Spleen (tissue), 11 donors: ENCODE measurements at regions not wholly inside any gene's neighbourhood (a gene's known extent, or its start where the extent isn't known, plus 50 kb on each side); places are given as distances from the start of the nearest gene placed in this dataset.

Experiments used
- DNase-seq: peaks from one replicate; pipeline ENCODE4 v3.0.0-alpha.2; 2020
- H3K27ac ChIP-seq, 8 donors: fragments of 200-600 bp; sonication (generic) in 7 of 8; 1 replicate in 4 of 8; 2 replicates in 4 of 8; pipeline versions ENCODE4 v1.5.0 to v1.8.0; 2016 to 2021; ENCODE audit warnings: inconsistent platforms in 4 of 8, mild to moderate bottlenecking in 4 of 8, moderate library complexity in 1 of 8
- H3K27me3 ChIP-seq, 7 donors: fragments of 200-600 bp; sonication (generic) in 6 of 7; replicated peaks in 1 of 7; 1 replicate in 4 of 7; 2 replicates in 3 of 7; pipeline versions ENCODE4 v1.5.0 to v1.8.0; 2016 to 2021; ENCODE audit warnings: inconsistent platforms in 3 of 7, mild to moderate bottlenecking in 1 of 7
- H3K36me3 ChIP-seq, 6 donors: fragments of 200-600 bp; sonication (generic) in 5 of 6; 1 replicate in 4 of 6; 2 replicates in 2 of 6; pipeline versions ENCODE4 v1.5.0 to v1.8.0; 2016 to 2021; ENCODE audit warnings: inconsistent platforms in 2 of 6
- H3K4me1 ChIP-seq, 6 donors: fragments of 200-600 bp; sonication (generic) in 5 of 6; 1 replicate in 3 of 6; 2 replicates in 3 of 6; pipeline versions ENCODE4 v1.5.0 to v1.8.0; 2016 to 2021; ENCODE audit warnings: inconsistent platforms in 3 of 6
- H3K4me3 ChIP-seq, 8 donors: fragments of 200-600 bp; sonication (generic) in 7 of 8; 1 replicate in 4 of 8; 2 replicates in 4 of 8; pipeline versions ENCODE4 v1.5.0 to v1.8.0; 2016 to 2021; ENCODE audit warnings: inconsistent platforms in 4 of 8, mild to moderate bottlenecking in 4 of 8, moderate library complexity in 2 of 8
- H3K9me3 ChIP-seq, 8 donors: fragments of 200-600 bp; sonication (generic) in 7 of 8; 1 replicate in 4 of 8; 2 replicates in 4 of 8; pipeline versions ENCODE4 v1.5.0 to v1.8.0; 2016 to 2021; ENCODE audit warnings: inconsistent platforms in 4 of 8
- CTCF ChIP-seq, 11 experiments: fragments of 200-600 bp in 7 of 11; fragments of 450-650 bp in 4 of 11; sonication (generic) in 4 of 11; IDR thresholded peaks in 8 of 11; conservative IDR thresholded peaks in 3 of 11; 1 replicate in 7 of 11; 2 replicates in 4 of 11; pipeline versions ENCODE4 v1.4.0 to v1.8.0; 2016 to 2021; ENCODE audit warnings: antibody characterized with exemption in 11 of 11, inconsistent platforms in 4 of 11, mild to moderate bottlenecking in 1 of 11
- POLR2A ChIP-seq, 3 donors: fragments of 450-650 bp; IDR thresholded peaks; one replicate each; pipeline ENCODE4 v1.5.1; 2017; ENCODE audit warnings: antibody characterized with exemption in 3 of 3, mild to moderate bottlenecking in 1 of 3
- POLR2AphosphoS5 ChIP-seq, 3 donors: sonication (generic); formaldehyde crosslinking; IDR thresholded peaks; one replicate each; pipeline ENCODE4 v1.5.1; 2017; ENCODE audit warnings: antibody characterized with exemption in 3 of 3
- WGBS, 5 donors: extraction: QIAGEN DNeasy Blood & Tissue Kit in 3 of 5; methylation state at CpG; one replicate each; pipeline versions ENCODE4 v1.1.5 to v1.1.7; 2013 to 2018; 5-methylcytosine and 5-hydroxymethylcytosine counted together
- intact Hi-C: fragments of 100-400 bp; cut with DNase I; formaldehyde crosslinking; loops from one replicate; pipeline ENCODE4 v1.15.0; 2023; ENCODE audit warnings: low total_unique reads
- donor health status: healthy with polysubstance abuse.
- donor health status: DM: no; HTN: no; CAD: no; lungs with moderate emphysema.
- donor health status: DM: no; HTN: no; CAD: no.
- donor health status: Bipolar disorder and iron deficiency.
- donor health status: healthy.
- donor health status: DM: no; HTN: no; CAD: no.
- donor health status: DM: yes; HTN: yes; CAD: no.

- H3K27ac ChIP-seq: no peak overlapping the region
- TF ChIP-seq CTCF (IDR thresholded peaks at IDR 0.05 in 8 of 11, conservative IDR thresholded peaks at IDR 0.05 in 3 of 11): no peak
- TF ChIP-seq POLR2A (IDR thresholded peaks at IDR 0.05): no peak
- no peak for TF ChIP-seq POLR2AphosphoS5 (IDR thresholded peaks at IDR 0.05)
- no peaks in the 10 kb centered on the region for H3K4me1 ChIP-seq
- 76 to 88% (median 80%) methylated on average over 5 of the region's 5 CpGs for WGBS, 5 donors
- DNase-seq: no peak
- intact Hi-C loops: no loop called here
- H3K27me3 ChIP-seq: no peaks in the 10 kb centered on the region
- H3K36me3 ChIP-seq: no peaks in the 10 kb centered on the region
- no peak overlapping the region for H3K4me3 ChIP-seq
- H3K9me3 ChIP-seq: no peaks in the 10 kb centered on the region
These were observed 172.3 kb downstream of the RNF152 start for GRCh38 chr18:61720496-61720895.

GRCh38 chr18:61719671-61720070 lies 173.1 kb downstream of the RNF152 start:
- no peak for DNase-seq
- no peaks in the 10 kb centered on the region for H3K9me3 ChIP-seq
- intact Hi-C loops: no loop called here
- no peaks in the 10 kb centered on the region for H3K27me3 ChIP-seq
- no peak overlapping the region for H3K27ac ChIP-seq
- H3K4me3 ChIP-seq: no peak overlapping the region
- TF ChIP-seq POLR2A (IDR thresholded peaks at IDR 0.05): no peak
- no peak for TF ChIP-seq POLR2AphosphoS5 (IDR thresholded peaks at IDR 0.05)
- no peak for TF ChIP-seq CTCF (IDR thresholded peaks at IDR 0.05 in 8 of 11, conservative IDR thresholded peaks at IDR 0.05 in 3 of 11)
- H3K36me3 ChIP-seq: no peaks in the 10 kb centered on the region
- WGBS, 5 donors: 36 to 75% (median 52%) methylated on average over 1 of the region's 1 CpG
- H3K4me1 ChIP-seq: no peaks in the 10 kb centered on the region

GRCh38 chr18:61718944-61719343 lies 173.9 kb downstream of the RNF152 start:
- no peak for DNase-seq
- 76 to 90% (median 81%) methylated on average over 3 of the region's 3 CpGs for WGBS, 5 donors
- Histone ChIP-seq H3K9me3 (no peaks in the 10 kb centered on the region), H3K4me1 (no peaks in the 10 kb centered on the region), H3K27ac (no peak overlapping the region), H3K36me3 (no peaks in the 10 kb centered on the region), H3K27me3 (no peaks in the 10 kb centered on the region), H3K4me3 (no peak overlapping the region)
- intact Hi-C loops: no loop called here
- no peak for TF ChIP-seq POLR2AphosphoS5 (IDR thresholded peaks at IDR 0.05)
- TF ChIP-seq CTCF (IDR thresholded peaks at IDR 0.05 in 8 of 11, conservative IDR thresholded peaks at IDR 0.05 in 3 of 11): no peak
- TF ChIP-seq POLR2A (IDR thresholded peaks at IDR 0.05): no peak

- 91 to 98% (median 95%) methylated on average over 1 of the region's 1 CpG for WGBS, 5 donors
These were observed 178.4 kb downstream of the RNF152 start for GRCh38 chr18:61714421-61714820.

GRCh38 chr18:61713502-61713901 lies 179.3 kb downstream of the RNF152 start:
- Histone ChIP-seq H3K27me3 (no peaks in the 10 kb centered on the region), H3K27ac (no peak overlapping the region), H3K36me3 (no peaks in the 10 kb centered on the region), H3K4me3 (no peak overlapping the region), H3K9me3 (peaks cover 0 to 7% (median 0%) of the 10 kb centered on the region in 8 donors), H3K4me1 (no peaks in the 10 kb centered on the region)
- TF ChIP-seq POLR2A (IDR thresholded peaks at IDR 0.05): no peak
- TF ChIP-seq POLR2AphosphoS5 (IDR thresholded peaks at IDR 0.05): no peak
- no peak for TF ChIP-seq CTCF (IDR thresholded peaks at IDR 0.05 in 8 of 11, conservative IDR thresholded peaks at IDR 0.05 in 3 of 11)
- intact Hi-C loops: no loop called here
- DNase-seq: no peak

More at GRCh38 chr18:61714421-61714820, 178.4 kb downstream of the RNF152 start:
- Histone ChIP-seq H3K9me3 (peaks cover 0 to 7% (median 0%) of the 10 kb centered on the region in 8 donors), H3K4me1 (no peaks in the 10 kb centered on the region), H3K4me3 (no peak overlapping the region), H3K36me3 (no peaks in the 10 kb centered on the region), H3K27me3 (no peaks in the 10 kb centered on the region), H3K27ac (no peak overlapping the region)
- no peak for DNase-seq
- TF ChIP-seq POLR2AphosphoS5 (IDR thresholded peaks at IDR 0.05): no peak
- TF ChIP-seq POLR2A (IDR thresholded peaks at IDR 0.05): no peak
- intact Hi-C loops: no loop called here
